ENCODE measurements at regions not wholly inside any gene's neighbourhood (a gene's known extent, or its start where the extent isn't known, plus 50 kb on each side); places are given as distances from the start of the nearest gene placed in this dataset.
"Not testable (repeated sequence)": the region's sequence is repeated elsewhere in the genome, so short reads cannot be mapped to it uniquely, and the experiment has no call there.

GRCh38 chr6:76834399-76834798 is 628.9 kb downstream of the HTR1B start:
- Histone ChIP-seq H3K27me3 (no peaks in the 10 kb centered on the region), H3K4me3 (no peak overlapping the region), H3K4me1 (no peaks in the 10 kb centered on the region), H3K27ac (no peak overlapping the region), H3K9me3 (peaks cover 0 to 1% (median 0%) of the 10 kb centered on the region in 4 donors), H3K36me3 (no peaks in the 10 kb centered on the region)
- DNase-seq: no peak
- TF ChIP-seq POLR2A (IDR thresholded peaks at IDR 0.05) (no peak), EP300 (IDR thresholded peaks at IDR 0.05) (no peak), POLR2AphosphoS5 (IDR thresholded peaks at IDR 0.05) (no peak), CTCF (IDR thresholded peaks at IDR 0.05) (no peak)
- intact Hi-C loops (cut with DNase I; ENCODE audit: low total_unique reads): no loop called here

GRCh38 chr6:76831299-76831698 is 632.0 kb downstream of the HTR1B start:
- no peaks in the 10 kb centered on the region for H3K36me3 ChIP-seq
- TF ChIP-seq CTCF (IDR thresholded peaks at IDR 0.05) (no peak), POLR2AphosphoS5 (IDR thresholded peaks at IDR 0.05) (no peak), POLR2A (IDR thresholded peaks at IDR 0.05) (no peak), EP300 (IDR thresholded peaks at IDR 0.05) (no peak)
- WGBS, 5 donors: 39 to 52% (median 45%) methylated on average over 3 of the region's 3 CpGs
- H3K4me1 ChIP-seq: no peaks in the 10 kb centered on the region
- no peak overlapping the region for H3K4me3 ChIP-seq
- H3K9me3 ChIP-seq: peaks cover 0 to 11% (median 0%) of the 10 kb centered on the region in 4 donors
- H3K27ac ChIP-seq: no peak overlapping the region
- intact Hi-C loops (cut with DNase I; ENCODE audit: low total_unique reads): no loop called here
- no peaks in the 10 kb centered on the region for H3K27me3 ChIP-seq
- no peak for DNase-seq

- WGBS, 5 donors: 75 to 87% (median 76%) methylated on average over 6 of the region's 6 CpGs
- H3K4me3 ChIP-seq; H3K27me3 ChIP-seq; H3K27ac ChIP-seq; H3K36me3 ChIP-seq; H3K4me1 ChIP-seq; DNase-seq; intact Hi-C loops (cut with DNase I; ENCODE audit: low total_unique reads): not testable (repeated sequence)
- H3K9me3 ChIP-seq: peaks cover 0 to 38% (median 24%) of the 10 kb centered on the region in 4 donors
These were observed 639.7 kb downstream of the HTR1B start for GRCh38 chr6:76823578-76823977.

- WGBS, 5 donors: 94 to 100% (median 95%) methylated on average over 3 to 4 of the region's 4 CpGs
- no peak overlapping the region for H3K4me3 ChIP-seq
- intact Hi-C loops (cut with DNase I; ENCODE audit: low total_unique reads): no loop called here
- peaks cover 0 to 17% (median 13%) of the 10 kb centered on the region in 4 donors for H3K9me3 ChIP-seq
- TF ChIP-seq CTCF (IDR thresholded peaks at IDR 0.05) (no peak), POLR2A (IDR thresholded peaks at IDR 0.05) (no peak), EP300 (IDR thresholded peaks at IDR 0.05) (no peak), POLR2AphosphoS5 (IDR thresholded peaks at IDR 0.05) (no peak)
- no peak overlapping the region for H3K27ac ChIP-seq
- no peaks in the 10 kb centered on the region for H3K36me3 ChIP-seq
- H3K27me3 ChIP-seq: no peaks in the 10 kb centered on the region
- H3K4me1 ChIP-seq: no peaks in the 10 kb centered on the region
- no peak for DNase-seq
These were observed 644.8 kb downstream of the HTR1B start for GRCh38 chr6:76818451-76818850.

GRCh38 chr6:76817429-76817828 is 645.9 kb downstream of the HTR1B start:
- H3K27me3 ChIP-seq: no peaks in the 10 kb centered on the region
- H3K27ac ChIP-seq: no peak overlapping the region
- H3K9me3 ChIP-seq: peaks cover 0 to 9% (median 6%) of the 10 kb centered on the region in 4 donors
- intact Hi-C loops (cut with DNase I; ENCODE audit: low total_unique reads): no loop called here
- H3K4me1 ChIP-seq: no peaks in the 10 kb centered on the region
- no peak for TF ChIP-seq CTCF (IDR thresholded peaks at IDR 0.05)
- no peak for TF ChIP-seq EP300 (IDR thresholded peaks at IDR 0.05)
- TF ChIP-seq POLR2AphosphoS5 (IDR thresholded peaks at IDR 0.05): no peak
- TF ChIP-seq POLR2A (IDR thresholded peaks at IDR 0.05): no peak
- 87 to 100% (median 87%) methylated on average over 2 to 5 of the region's 5 CpGs for WGBS, 5 donors
- no peak for DNase-seq
- H3K4me3 ChIP-seq: no peak overlapping the region
- no peaks in the 10 kb centered on the region for H3K36me3 ChIP-seq
